Gastroesophageal sphincter (tissue), 4 donors: ENCODE measurements at regions not wholly inside any gene's neighbourhood (a gene's known extent, or its start where the extent isn't known, plus 50 kb on each side); places are given as distances from the start of the nearest gene placed in this dataset.

Experiments
- ATAC-seq: fragments of 150-250 bp; one replicate; pipeline ENCODE4 v1.9.1; 2016; ENCODE audit warnings: mild to moderate bottlenecking, moderate library complexity
- H3K27ac ChIP-seq, 4 donors: fragments of 200-600 bp; sonication (generic) in 3 of 4; 1 replicate in 3 of 4; 2 replicates in 1 of 4; pipeline ENCODE4 v1.5.1; 2016 to 2019
- H3K27me3 ChIP-seq: fragments of 200-600 bp; sonication (generic); one replicate; pipeline ENCODE4 v1.5.1; 2019
- H3K36me3 ChIP-seq, 2 donors: fragments of 200-600 bp; sonication (generic); one replicate each; pipeline ENCODE4 v1.5.1; 2019; ENCODE audit warnings: control low read depth in 1 of 2
- H3K4me1 ChIP-seq, 3 donors: fragments of 200-600 bp; sonication (generic); 1 replicate in 2 of 3; 2 replicates in 1 of 3; pipeline ENCODE4 v1.5.1; 2016 to 2019; ENCODE audit warnings: control low read depth in 2 of 3
- H3K4me3 ChIP-seq, 2 donors: fragments of 200-600 bp; sonication (generic); one replicate each; pipeline ENCODE4 v1.5.1; 2019; ENCODE audit warnings: mild to moderate bottlenecking in 1 of 2, moderate library complexity in 1 of 2
- H3K9me3 ChIP-seq, 3 donors: fragments of 200-600 bp; sonication (generic); one replicate each; pipeline ENCODE4 v1.5.1; 2017 to 2019; ENCODE audit warnings: control low read depth in 2 of 3
- EP300 ChIP-seq: sonication (generic); formaldehyde crosslinking; IDR thresholded peaks from one replicate; pipeline ENCODE4 v1.6.1; 2017; ENCODE audit warnings: antibody characterized with exemption, mild to moderate bottlenecking
- POLR2A ChIP-seq, 2 donors: fragments of 450-650 bp; IDR thresholded peaks; one replicate each; pipeline ENCODE4 v1.6.1; 2017; ENCODE audit warnings: antibody characterized with exemption in 2 of 2, mild to moderate bottlenecking in 2 of 2, moderate library complexity in 1 of 2
- POLR2AphosphoS5 ChIP-seq: sonication (generic); formaldehyde crosslinking; IDR thresholded peaks from one replicate; pipeline ENCODE4 v1.6.1; 2017; ENCODE audit warnings: antibody characterized with exemption
- WGBS, 2 donors: methylation state at CpG; one replicate each; pipeline ENCODE4 v1.1.5; 2018; ENCODE audit warnings: low coverage in 1 of 2; 5-methylcytosine and 5-hydroxymethylcytosine counted together
- TF ChIP-seq, protein P1 (sequence below), 4 experiments: fragments of 200-600 bp in 2 of 4; fragments of 450-650 bp in 2 of 4; sonication (generic) in 1 of 4; IDR thresholded peaks; one replicate each; pipeline ENCODE4 v1.5.1; 2017 to 2019; ENCODE audit warnings: antibody characterized with exemption in 4 of 4, mild to moderate bottlenecking in 2 of 4, moderate library complexity in 2 of 4

DNA sequence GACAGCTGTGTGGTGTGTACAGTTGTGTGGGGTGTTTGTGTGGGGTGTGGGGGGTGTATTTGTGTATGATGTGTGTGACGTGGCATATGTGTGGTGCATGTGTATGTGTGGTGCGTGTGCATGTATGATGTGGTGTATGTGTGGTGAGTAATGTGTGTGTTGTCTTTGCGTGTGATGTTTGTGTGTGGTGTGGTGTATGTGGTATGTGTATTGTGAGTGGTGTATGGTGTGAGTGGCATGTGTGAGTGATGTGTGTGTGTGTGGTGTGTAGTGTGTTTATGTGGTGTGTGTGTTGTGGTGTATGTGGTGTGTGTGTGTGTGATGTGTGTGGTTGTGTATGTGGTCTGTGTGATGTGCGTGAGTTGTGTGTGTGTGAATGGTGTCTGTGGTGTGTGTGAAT lies 191.1 kb downstream of the MELK start:
- Histone ChIP-seq H3K27ac (no peak overlapping the region), H3K4me1 (peaks cover 0 to 16% (median 0%) of the 10 kb centered on the region in 3 donors), H3K9me3 (no peaks in the 10 kb centered on the region), H3K4me3 (no peak overlapping the region), H3K27me3 (peaks cover 90% of the 10 kb centered on the region), H3K36me3 (no peaks in the 10 kb centered on the region)
- TF ChIP-seq EP300 = no peak
- TF ChIP-seq, protein P1, sequence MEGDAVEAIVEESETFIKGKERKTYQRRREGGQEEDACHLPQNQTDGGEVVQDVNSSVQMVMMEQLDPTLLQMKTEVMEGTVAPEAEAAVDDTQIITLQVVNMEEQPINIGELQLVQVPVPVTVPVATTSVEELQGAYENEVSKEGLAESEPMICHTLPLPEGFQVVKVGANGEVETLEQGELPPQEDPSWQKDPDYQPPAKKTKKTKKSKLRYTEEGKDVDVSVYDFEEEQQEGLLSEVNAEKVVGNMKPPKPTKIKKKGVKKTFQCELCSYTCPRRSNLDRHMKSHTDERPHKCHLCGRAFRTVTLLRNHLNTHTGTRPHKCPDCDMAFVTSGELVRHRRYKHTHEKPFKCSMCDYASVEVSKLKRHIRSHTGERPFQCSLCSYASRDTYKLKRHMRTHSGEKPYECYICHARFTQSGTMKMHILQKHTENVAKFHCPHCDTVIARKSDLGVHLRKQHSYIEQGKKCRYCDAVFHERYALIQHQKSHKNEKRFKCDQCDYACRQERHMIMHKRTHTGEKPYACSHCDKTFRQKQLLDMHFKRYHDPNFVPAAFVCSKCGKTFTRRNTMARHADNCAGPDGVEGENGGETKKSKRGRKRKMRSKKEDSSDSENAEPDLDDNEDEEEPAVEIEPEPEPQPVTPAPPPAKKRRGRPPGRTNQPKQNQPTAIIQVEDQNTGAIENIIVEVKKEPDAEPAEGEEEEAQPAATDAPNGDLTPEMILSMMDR (IDR thresholded peaks at IDR 0.05) = no peak
- no peak for ATAC-seq
- WGBS, 2 donors = 79 to 93% methylated on average over 4 of the region's 4 CpGs

DNA sequence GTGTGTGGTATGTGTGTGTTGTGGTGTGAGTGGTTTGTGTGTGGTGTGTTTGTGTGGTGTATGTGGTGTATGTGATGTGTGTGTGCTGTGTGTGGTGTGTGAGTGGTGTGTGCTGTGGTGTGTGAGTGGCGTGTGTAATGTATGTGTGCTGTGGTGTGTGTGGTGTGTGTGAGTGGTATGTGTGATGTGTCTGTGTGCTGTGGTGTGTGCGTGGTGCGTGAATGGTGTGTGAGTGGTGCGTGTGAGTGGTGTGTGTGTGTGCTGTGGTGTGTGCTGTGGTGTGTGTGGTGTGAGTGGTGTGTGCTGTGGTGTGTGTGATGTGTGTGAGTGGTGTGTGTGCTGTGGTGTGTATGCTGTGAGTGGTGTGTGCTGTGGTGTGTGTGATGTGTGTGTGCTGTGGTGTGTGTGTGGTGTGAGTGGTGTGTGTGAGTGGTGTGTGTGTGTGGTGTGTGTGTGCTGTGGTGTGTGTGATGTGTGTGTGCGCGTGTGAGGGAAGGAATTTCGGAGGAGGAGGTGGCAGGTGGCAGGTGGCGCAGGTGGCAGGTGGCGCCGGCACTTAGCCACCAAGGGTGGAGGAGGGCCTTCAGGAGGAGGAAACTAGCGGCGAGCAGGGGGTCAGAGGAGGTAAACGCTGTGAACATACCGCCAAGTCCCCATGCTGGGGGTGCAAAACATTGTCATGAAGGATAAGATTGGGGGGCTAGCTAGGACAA lies 191.8 kb downstream of the MELK start:
- H3K27ac ChIP-seq = no peak overlapping the region
- H3K27me3 ChIP-seq = peaks cover 88% of the 10 kb centered on the region
- 80 to 90% methylated on average over 2 to 14 of the region's 14 CpGs for WGBS, 2 donors
- no peak for ATAC-seq
- TF ChIP-seq POLR2AphosphoS5 (no peak), EP300 (no peak), POLR2A (IDR thresholded peaks at IDR 0.05) (no peak)
- TF ChIP-seq, protein P1 (IDR thresholded peaks at IDR 0.05) = no peak
- no peaks in the 10 kb centered on the region for H3K36me3 ChIP-seq
- no peak overlapping the region for H3K4me3 ChIP-seq
- peaks cover 0 to 16% (median 0%) of the 10 kb centered on the region in 3 donors for H3K4me1 ChIP-seq
- H3K9me3 ChIP-seq = no peaks in the 10 kb centered on the region

DNA sequence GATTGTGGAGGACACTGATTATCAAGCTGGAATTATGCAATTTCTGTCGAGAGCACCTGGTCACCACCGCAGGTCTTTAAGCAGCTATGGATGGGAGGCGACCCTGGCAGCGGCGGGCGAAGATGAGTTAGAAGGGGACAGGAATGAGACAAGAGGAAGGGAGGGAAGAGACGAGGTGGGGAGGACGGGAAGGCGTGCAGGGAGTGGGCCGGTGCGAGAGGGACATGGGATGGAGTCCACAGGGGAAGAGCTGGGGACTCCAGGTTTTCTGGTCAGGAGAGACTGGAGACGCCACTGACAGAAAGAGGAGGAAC lies 192.3 kb downstream of the MELK start:
- WGBS, 2 donors = 34 to 62% methylated on average over 12 of the region's 12 CpGs
- H3K27ac ChIP-seq = no peak overlapping the region
- H3K9me3 ChIP-seq = no peaks in the 10 kb centered on the region
- ATAC-seq = no peak
- TF ChIP-seq, protein P1 (IDR thresholded peaks at IDR 0.05) = no peak
- TF ChIP-seq POLR2AphosphoS5 = no peak
- no peak for TF ChIP-seq EP300
- no peak for TF ChIP-seq POLR2A (IDR thresholded peaks at IDR 0.05)
- peaks cover 88% of the 10 kb centered on the region for H3K27me3 ChIP-seq
- no peaks in the 10 kb centered on the region for H3K36me3 ChIP-seq
- H3K4me3 ChIP-seq = no peak overlapping the region
- peaks cover 0 to 16% (median 0%) of the 10 kb centered on the region in 3 donors for H3K4me1 ChIP-seq

DNA sequence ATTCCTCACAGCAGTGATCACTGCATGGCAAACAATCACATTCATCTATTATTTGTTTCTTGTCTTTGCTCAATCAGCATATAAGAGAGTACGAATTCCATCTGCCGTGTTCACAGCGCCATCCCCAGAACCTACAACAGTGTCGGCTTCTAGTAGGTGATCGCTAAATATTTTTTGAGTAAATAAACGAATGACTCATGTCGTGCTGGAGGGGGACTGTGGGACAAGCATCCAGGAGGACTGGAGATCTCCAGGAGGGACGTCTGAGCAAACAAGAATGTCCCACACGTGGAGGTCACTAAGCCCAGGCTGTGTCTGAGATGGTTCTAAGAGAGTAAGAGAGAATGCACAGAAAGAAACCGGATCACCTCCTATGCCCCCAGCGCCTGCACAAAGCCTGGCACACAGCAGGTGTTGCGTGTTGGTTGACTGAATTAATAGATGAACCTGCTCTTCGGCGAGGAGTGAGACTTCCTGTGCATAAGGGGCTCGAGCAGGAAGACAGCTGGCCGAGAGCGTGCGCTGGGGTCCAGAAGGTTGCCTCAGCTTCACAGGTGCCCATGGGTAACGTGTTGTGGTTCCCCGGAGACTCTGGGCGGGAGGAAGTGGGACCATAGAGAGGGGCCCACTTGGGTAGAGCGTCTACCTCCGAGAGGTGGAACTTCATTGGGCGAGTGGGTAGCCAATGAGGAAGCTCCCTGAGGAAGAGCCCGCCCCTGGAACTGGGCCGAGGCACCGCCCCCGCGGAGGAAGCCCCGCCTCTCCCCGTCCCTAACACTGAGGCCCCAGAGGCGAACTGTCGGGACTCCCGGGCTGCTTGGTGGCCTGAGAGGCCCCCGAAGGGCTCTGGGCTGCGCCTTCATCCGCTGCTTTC lies 193.0 kb downstream of the MELK start:
- peak overlapping the region in 1 of 2 donors; percentile 50 for H3K4me3 ChIP-seq

More for the DNA sequence above, 193.0 kb downstream of the MELK start:
- peak; percentile 80 for ATAC-seq
- TF ChIP-seq, protein P1 (IDR thresholded peaks at IDR 0.05) = no peak
- TF ChIP-seq POLR2A (IDR thresholded peaks at IDR 0.05) = no peak
- 18 to 20% methylated on average over 14 to 19 of the region's 37 CpGs for WGBS, 2 donors
- H3K4me1 ChIP-seq = peaks cover 0 to 16% (median 0%) of the 10 kb centered on the region in 3 donors
- no peaks in the 10 kb centered on the region for H3K36me3 ChIP-seq
- H3K27me3 ChIP-seq = peaks cover 88% of the 10 kb centered on the region
- no peaks in the 10 kb centered on the region for H3K9me3 ChIP-seq
- no peak overlapping the region for H3K27ac ChIP-seq
